MCF 10A (cell line): ENCODE measurements at regions not wholly inside any gene's neighbourhood (a gene's known extent, or its start where the extent isn't known, plus 50 kb on each side); places are given as distances from the start of the nearest gene placed in this dataset.

Experiments
- BruUV-seq: library from RNA; stranded (reverse); fragments of 400-500 nt; replicated peaks from 2 replicates; lab custom pipeline; 2021; lab: Mats Ljungman, UMichigan
- CTCF ChIA-PET: fragments of 300-600 bp; sonication (Branson Sonifier 250); formaldehyde crosslinking; extraction: SDS; loops from one replicate; lab custom pipeline; 2021; ENCODE audit warnings: antibody characterized with exemption, inconsistent platforms; lab: Yijun Ruan, JAX
- POLR2A ChIA-PET: fragments of 300-600, 350-650 bp; sonication (Branson Sonifier 250); formaldehyde crosslinking; extraction: SDS; loops from one replicate; lab custom pipeline; 2020; ENCODE audit warnings: antibody characterized with exemption, inconsistent platforms; lab: Yijun Ruan, JAX
- DNase-seq: peaks from one replicate; pipeline ENCODE4 v3.0.0-alpha.2; 2018; ENCODE audit not compliant: unreplicated experiment
- H3K27ac Mint-ChIP-seq: one replicate; pipeline ENCODE4 v1.8.0; 2022; ENCODE audit warnings: mild to moderate bottlenecking, low read depth, mixed read lengths; ENCODE audit not compliant: unreplicated experiment
- H3K27me3 Mint-ChIP-seq: one replicate; pipeline ENCODE4 v1.8.0; 2022; ENCODE audit warnings: mixed read lengths; ENCODE audit not compliant: insufficient read depth, unreplicated experiment
- H3K36me3 Mint-ChIP-seq: one replicate; pipeline ENCODE4 v1.8.0; 2022; ENCODE audit warnings: mild to moderate bottlenecking, moderate library complexity, mixed read lengths; ENCODE audit not compliant: insufficient read depth, unreplicated experiment
- H3K4me1 Mint-ChIP-seq: one replicate; pipeline ENCODE4 v1.8.0; 2022; ENCODE audit warnings: mixed read lengths; ENCODE audit not compliant: insufficient read depth, unreplicated experiment
- H3K4me3 Mint-ChIP-seq: one replicate; pipeline ENCODE4 v1.8.0; 2022; ENCODE audit warnings: mild to moderate bottlenecking, moderate library complexity, mixed read lengths; ENCODE audit not compliant: unreplicated experiment
- H3K9me3 Mint-ChIP-seq: one replicate; pipeline ENCODE4 v1.8.0; 2022; ENCODE audit warnings: mixed read lengths; ENCODE audit not compliant: unreplicated experiment
- CTCF ChIP-seq: fragments of 200-600 bp; IDR thresholded peaks from one replicate; pipeline ENCODE4 v1.8.0; 2022; ENCODE audit warnings: antibody characterized with exemption, mild to moderate bottlenecking; ENCODE audit not compliant: unreplicated experiment
- intact Hi-C: fragments of 100-400 bp; cut with micrococcal nuclease; formaldehyde crosslinking; loops from 2 replicates; pipeline ENCODE4 v1.14.1; 2022

- Mint-ChIP-seq H3K27ac (no peak overlapping the region), H3K4me1 (peaks cover 8% of the 10 kb centered on the region), H3K36me3 (no peaks in the 10 kb centered on the region), H3K9me3 (no peaks in the 10 kb centered on the region), H3K4me3 (no peak overlapping the region), H3K27me3 (no peaks in the 10 kb centered on the region)
- DNase-seq, result peak; percentile 69
- intact Hi-C loops, result loop anchor here (1.0 to 5.0 kb wide), 7 partner anchors 139 to 1055 kb away; partner anchors contain the start of genes REEP5 and YTHDC2
- POLR2A ChIA-PET, result interaction anchor here (0.6 to 1.0 kb wide), 5 partner anchors 13 to 224 kb away, joined by 3 to 4 read pairs (median 4); no protein-coding TSS in a partner anchor
- peak; percentile 68 for TF ChIP-seq CTCF
- no TSS peak for BruUV-seq
- CTCF ChIA-PET, result interaction anchor here (0.5 to 18.0 kb wide), 58 partner anchors 9 to 824 kb away, joined by 3 to 315 read pairs (median 4); partner anchors contain the start of gene APC
Measured at GRCh38 chr5:112551419-112552032, 132.4 kb upstream of the EPB41L4A start.

- Mint-ChIP-seq H3K27me3 (no peaks in the 10 kb centered on the region), H3K4me1 (peaks cover 8% of the 10 kb centered on the region), H3K36me3 (no peaks in the 10 kb centered on the region), H3K9me3 (no peaks in the 10 kb centered on the region), H3K27ac (no peak overlapping the region), H3K4me3 (no peak overlapping the region)
- CTCF ChIA-PET, result interaction anchor here (0.7 to 18.0 kb wide), 31 partner anchors 10 to 412 kb away, joined by 3 to 315 read pairs (median 4); partner anchors contain the start of gene APC
- POLR2A ChIA-PET, result no interaction called here
- no peak for DNase-seq
- intact Hi-C loops, result loop anchor here (5.0 kb wide), 1 partner anchor 960 kb away; the partner anchor contains the start of gene YTHDC2
- TF ChIP-seq CTCF, result no peak
- BruUV-seq, result no TSS peak
Measured at GRCh38 chr5:112552216-112552615, 133.1 kb upstream of the EPB41L4A start.

- intact Hi-C loops, result loop anchor here (5.0 kb wide), 1 partner anchor 960 kb away; the partner anchor contains the start of gene YTHDC2
Measured at GRCh38 chr5:112552791-112553190, 133.7 kb upstream of the EPB41L4A start.

More at GRCh38 chr5:112552791-112553190, 133.7 kb upstream of the EPB41L4A start:
- Mint-ChIP-seq H3K27ac (no peak overlapping the region), H3K27me3 (no peaks in the 10 kb centered on the region), H3K36me3 (no peaks in the 10 kb centered on the region), H3K4me3 (no peak overlapping the region), H3K9me3 (no peaks in the 10 kb centered on the region), H3K4me1 (peaks cover 8% of the 10 kb centered on the region)
- CTCF ChIA-PET, result interaction anchor here (0.6 to 18.0 kb wide), 21 partner anchors 9 to 325 kb away, joined by 3 to 315 read pairs (median 4); partner anchors contain the start of gene APC
- no peak for TF ChIP-seq CTCF
- no TSS peak for BruUV-seq
- POLR2A ChIA-PET, result interaction anchor here (0.9 kb wide), 1 partner anchor 155 kb away, joined by 3 read pairs; no protein-coding TSS in a partner anchor
- DNase-seq, result no peak
